ENCODE measurements at regions not wholly inside any gene's neighbourhood (a gene's known extent, or its start where the extent isn't known, plus 50 kb on each side); places are given as distances from the start of the nearest gene placed in this dataset.

DNA sequence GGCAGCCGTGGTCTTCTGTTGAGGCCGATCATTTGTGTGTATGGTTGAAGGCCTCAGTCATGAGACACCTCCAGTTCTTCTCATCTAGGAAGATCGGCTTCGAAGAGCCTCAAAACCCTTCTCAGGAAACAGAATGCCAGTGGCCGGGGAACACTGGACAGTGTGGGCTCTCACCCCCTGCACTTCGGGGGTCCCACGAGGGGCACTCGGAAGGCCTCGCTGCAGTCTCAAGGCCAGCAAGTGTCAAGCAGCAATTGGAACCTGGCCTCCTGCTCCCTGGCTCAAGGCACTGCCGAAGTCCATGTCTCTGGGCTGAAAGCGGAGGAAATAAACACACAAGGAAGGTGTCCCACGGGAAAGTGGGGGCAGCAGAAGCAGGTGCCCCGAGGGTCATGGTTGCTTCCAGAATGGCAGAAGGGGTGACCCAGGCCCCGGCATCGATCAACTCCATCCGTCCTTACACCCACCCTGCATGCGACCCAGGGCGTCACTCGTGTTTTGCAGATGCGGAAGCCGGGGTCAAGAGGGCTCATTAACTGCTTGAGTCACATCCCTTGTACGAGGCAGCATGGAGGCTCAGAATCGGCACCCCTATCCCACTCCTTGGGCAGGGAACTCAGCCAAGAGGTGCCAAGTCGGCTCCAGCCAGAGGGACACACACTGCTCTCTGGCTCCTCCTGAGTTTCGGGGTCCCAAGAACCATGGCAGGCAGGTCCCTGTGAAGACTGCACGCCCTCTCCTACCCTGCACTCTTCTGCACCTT is 231.3 kb upstream of the SHH start:
- TF ChIP-seq, protein P1, sequence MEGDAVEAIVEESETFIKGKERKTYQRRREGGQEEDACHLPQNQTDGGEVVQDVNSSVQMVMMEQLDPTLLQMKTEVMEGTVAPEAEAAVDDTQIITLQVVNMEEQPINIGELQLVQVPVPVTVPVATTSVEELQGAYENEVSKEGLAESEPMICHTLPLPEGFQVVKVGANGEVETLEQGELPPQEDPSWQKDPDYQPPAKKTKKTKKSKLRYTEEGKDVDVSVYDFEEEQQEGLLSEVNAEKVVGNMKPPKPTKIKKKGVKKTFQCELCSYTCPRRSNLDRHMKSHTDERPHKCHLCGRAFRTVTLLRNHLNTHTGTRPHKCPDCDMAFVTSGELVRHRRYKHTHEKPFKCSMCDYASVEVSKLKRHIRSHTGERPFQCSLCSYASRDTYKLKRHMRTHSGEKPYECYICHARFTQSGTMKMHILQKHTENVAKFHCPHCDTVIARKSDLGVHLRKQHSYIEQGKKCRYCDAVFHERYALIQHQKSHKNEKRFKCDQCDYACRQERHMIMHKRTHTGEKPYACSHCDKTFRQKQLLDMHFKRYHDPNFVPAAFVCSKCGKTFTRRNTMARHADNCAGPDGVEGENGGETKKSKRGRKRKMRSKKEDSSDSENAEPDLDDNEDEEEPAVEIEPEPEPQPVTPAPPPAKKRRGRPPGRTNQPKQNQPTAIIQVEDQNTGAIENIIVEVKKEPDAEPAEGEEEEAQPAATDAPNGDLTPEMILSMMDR (IDR thresholded peaks at IDR 0.05; ENCODE audit: low read depth, low read length, poor library complexity, severe bottlenecking), result no peak
- TF ChIP-seq EZH2phosphoT487 (IDR thresholded peaks at IDR 0.05; ENCODE audit: borderline replicate concordance, low read length), result no peak

Measured in DOHH2 (cell line).